Endothelial cell (in vitro differentiated cells): ENCODE measurements at regions not wholly inside any gene's neighbourhood (a gene's known extent, or its start where the extent isn't known, plus 50 kb on each side); places are given as distances from the start of the nearest gene placed in this dataset.

Experiments used
- DNase-seq: peaks from one replicate; pipeline ENCODE4 v3.0.0; 2021; ENCODE audit warnings: low spot score
- H3K27ac Mint-ChIP-seq: one replicate; pipeline ENCODE4 v1.8.0; 2021; ENCODE audit warnings: mixed read lengths, inconsistent platforms; ENCODE audit not compliant: unreplicated experiment
- H3K27me3 Mint-ChIP-seq: one replicate; pipeline ENCODE4 v1.8.0; 2021; ENCODE audit warnings: mild to moderate bottlenecking, moderate library complexity, mixed read lengths, inconsistent platforms; ENCODE audit not compliant: unreplicated experiment
- H3K36me3 Mint-ChIP-seq: one replicate; pipeline ENCODE4 v1.8.0; 2021; ENCODE audit warnings: mild to moderate bottlenecking, low read depth, mixed read lengths, inconsistent platforms; ENCODE audit not compliant: unreplicated experiment
- H3K4me1 Mint-ChIP-seq: one replicate; pipeline ENCODE4 v1.8.0; 2021; ENCODE audit warnings: mild to moderate bottlenecking, mixed read lengths, inconsistent platforms; ENCODE audit not compliant: unreplicated experiment
- H3K4me3 Mint-ChIP-seq: one replicate; pipeline ENCODE4 v1.8.0; 2021; ENCODE audit warnings: mild to moderate bottlenecking, mixed read lengths, inconsistent platforms; ENCODE audit not compliant: unreplicated experiment
- H3K9me3 Mint-ChIP-seq: one replicate; pipeline ENCODE4 v1.8.0; 2021; ENCODE audit warnings: mixed read lengths, inconsistent platforms; ENCODE audit not compliant: unreplicated experiment
- CTCF ChIP-seq: fragments of 200-600 bp; sonication (generic); IDR thresholded peaks from one replicate; pipeline ENCODE4 v1.5.0; 2021; ENCODE audit warnings: antibody characterized with exemption; ENCODE audit not compliant: unreplicated experiment

GRCh38 chr6:134402372-134402984 is 84.6 kb upstream of the SGK1 start:
- no peak overlapping the region for H3K27ac Mint-ChIP-seq
- DNase-seq, result no peak
- H3K4me3 Mint-ChIP-seq, result no peak overlapping the region
- no peaks in the 10 kb centered on the region for H3K4me1 Mint-ChIP-seq
- no peaks in the 10 kb centered on the region for H3K36me3 Mint-ChIP-seq
- H3K27me3 Mint-ChIP-seq, result no peaks in the 10 kb centered on the region
- TF ChIP-seq CTCF, result no peak
- H3K9me3 Mint-ChIP-seq, result no peaks in the 10 kb centered on the region

- H3K4me1 Mint-ChIP-seq, result no peaks in the 10 kb centered on the region
- H3K9me3 Mint-ChIP-seq, result no peaks in the 10 kb centered on the region
- no peaks in the 10 kb centered on the region for H3K27me3 Mint-ChIP-seq
- no peak for DNase-seq
- no peak for TF ChIP-seq CTCF
- H3K4me3 Mint-ChIP-seq, result no peak overlapping the region
- H3K36me3 Mint-ChIP-seq, result no peaks in the 10 kb centered on the region
- no peak overlapping the region for H3K27ac Mint-ChIP-seq
Measured at GRCh38 chr6:134400941-134401340, 83.0 kb upstream of the SGK1 start.

- Mint-ChIP-seq H3K4me1 (no peaks in the 10 kb centered on the region), H3K9me3 (no peaks in the 10 kb centered on the region), H3K27ac (no peak overlapping the region), H3K27me3 (no peaks in the 10 kb centered on the region), H3K36me3 (no peaks in the 10 kb centered on the region), H3K4me3 (no peak overlapping the region)
- DNase-seq, result no peak
- TF ChIP-seq CTCF, result no peak
Measured at GRCh38 chr6:134398453-134398852, 80.5 kb upstream of the SGK1 start.

GRCh38 chr6:134397676-134398075 is 79.8 kb upstream of the SGK1 start:
- no peak for TF ChIP-seq CTCF
- Mint-ChIP-seq H3K4me1 (no peaks in the 10 kb centered on the region), H3K4me3 (no peak overlapping the region), H3K27ac (no peak overlapping the region), H3K36me3 (no peaks in the 10 kb centered on the region), H3K27me3 (no peaks in the 10 kb centered on the region), H3K9me3 (no peaks in the 10 kb centered on the region)
- DNase-seq, result no peak

GRCh38 chr6:134394905-134395304 is 77.0 kb upstream of the SGK1 start:
- Mint-ChIP-seq H3K27ac (no peak overlapping the region), H3K9me3 (no peaks in the 10 kb centered on the region), H3K4me3 (no peak overlapping the region), H3K4me1 (no peaks in the 10 kb centered on the region), H3K36me3 (no peaks in the 10 kb centered on the region), H3K27me3 (no peaks in the 10 kb centered on the region)
- DNase-seq, result no peak
- no peak for TF ChIP-seq CTCF
